ENCODE measurements at regions not wholly inside any gene's neighbourhood (a gene's known extent, or its start where the extent isn't known, plus 50 kb on each side); places are given as distances from the start of the nearest gene placed in this dataset.
"Not testable (repeated sequence)": the region's sequence is repeated elsewhere in the genome, so short reads cannot be mapped to it uniquely, and the experiment has no call there.

DNA sequence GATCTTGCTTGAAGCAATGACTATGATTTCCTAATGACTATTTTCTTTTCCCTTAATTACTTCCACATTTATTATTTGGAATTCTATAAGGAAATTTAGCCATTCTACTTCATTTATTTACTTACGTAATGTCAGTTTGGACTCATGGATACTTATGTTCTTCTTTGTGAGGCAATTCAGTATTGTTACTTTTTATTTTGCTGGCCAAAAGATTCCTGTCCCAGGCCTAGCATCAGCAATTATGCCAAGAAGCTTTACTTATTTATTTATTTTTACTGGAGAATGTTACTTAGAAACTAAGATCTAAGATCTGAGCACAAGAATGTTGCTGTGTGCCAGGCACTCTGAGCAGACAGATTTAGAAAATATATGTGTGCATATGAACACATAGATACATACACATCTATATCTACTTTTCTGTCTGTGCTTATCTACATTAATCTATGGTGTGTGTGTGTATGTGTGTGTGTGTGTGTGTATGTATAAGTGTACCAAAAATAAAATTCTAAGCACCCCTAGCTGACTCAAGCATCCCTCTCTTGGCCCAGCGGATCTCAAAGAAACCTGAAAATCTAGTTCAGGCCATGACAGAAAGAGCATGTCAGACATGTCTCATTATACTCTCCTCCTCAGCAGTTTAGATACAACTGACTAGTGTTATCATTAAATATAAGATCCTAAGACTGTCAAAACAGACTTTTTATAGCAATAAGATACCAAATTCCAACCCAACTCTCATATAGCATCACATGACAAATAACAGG is 640.0 kb upstream of the GJE1 start:
- no peak for DNase-seq (ENCODE audit: low spot score)

DNA sequence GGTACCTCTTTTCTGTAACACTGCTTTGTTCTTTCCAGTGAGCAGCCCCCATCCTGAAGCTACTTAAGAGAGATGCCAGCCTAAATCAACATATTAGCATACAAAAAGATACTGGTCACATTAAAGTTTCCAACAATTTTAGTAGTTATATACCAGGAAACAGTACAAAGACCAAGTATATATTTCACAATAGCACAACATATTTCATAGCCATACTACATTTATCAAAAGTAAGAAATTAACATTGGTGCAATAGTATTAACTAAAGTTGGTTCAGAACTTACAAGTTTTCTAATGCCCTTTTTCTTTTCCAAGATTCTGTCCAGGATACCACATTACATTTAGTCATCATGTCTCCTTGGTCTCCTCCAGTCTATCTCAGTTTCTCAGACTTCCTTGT is 641.0 kb upstream of the GJE1 start:
- no peak for DNase-seq (ENCODE audit: low spot score)

DNA sequence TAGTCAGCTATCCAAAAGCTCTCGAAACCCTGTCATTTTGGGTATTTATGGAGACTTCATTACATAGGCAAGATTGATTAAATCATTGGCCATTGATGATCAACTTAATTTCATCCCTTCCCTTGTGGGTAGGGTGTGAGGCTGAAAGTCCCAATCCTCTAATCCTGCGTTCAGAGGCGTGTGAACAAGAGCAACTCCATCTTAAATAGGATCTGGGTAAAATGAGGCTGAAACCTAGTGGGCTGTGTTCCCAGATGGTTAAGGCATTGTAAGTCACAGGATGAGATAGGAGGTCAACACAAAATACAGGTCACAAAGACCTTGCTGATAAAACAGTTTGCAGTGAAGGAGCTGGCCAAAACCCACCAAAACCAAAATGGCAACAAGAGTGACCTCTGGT is 641.7 kb upstream of the GJE1 start:
- no peak for DNase-seq (ENCODE audit: low spot score)

DNA sequence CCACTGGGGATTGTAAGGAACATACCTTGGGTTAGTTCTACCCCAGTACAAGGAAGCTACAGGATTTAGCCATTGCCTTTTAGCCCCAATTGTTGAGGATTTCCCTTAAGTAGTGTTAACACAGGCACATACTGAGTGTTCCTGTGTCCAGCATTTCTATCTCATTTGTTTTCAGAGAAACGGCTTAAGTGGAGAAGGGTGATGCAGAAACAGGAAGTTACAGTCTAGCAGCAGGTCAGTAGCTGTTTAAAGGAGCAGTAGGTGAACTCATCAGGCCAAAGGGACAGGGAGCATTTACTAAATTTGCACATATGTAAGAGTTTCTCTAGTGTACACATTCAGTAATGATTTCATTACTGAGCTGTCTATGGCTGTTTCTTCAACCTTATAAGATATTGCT is 644.2 kb upstream of the GJE1 start:
- no peak for DNase-seq (ENCODE audit: low spot score)

DNA sequence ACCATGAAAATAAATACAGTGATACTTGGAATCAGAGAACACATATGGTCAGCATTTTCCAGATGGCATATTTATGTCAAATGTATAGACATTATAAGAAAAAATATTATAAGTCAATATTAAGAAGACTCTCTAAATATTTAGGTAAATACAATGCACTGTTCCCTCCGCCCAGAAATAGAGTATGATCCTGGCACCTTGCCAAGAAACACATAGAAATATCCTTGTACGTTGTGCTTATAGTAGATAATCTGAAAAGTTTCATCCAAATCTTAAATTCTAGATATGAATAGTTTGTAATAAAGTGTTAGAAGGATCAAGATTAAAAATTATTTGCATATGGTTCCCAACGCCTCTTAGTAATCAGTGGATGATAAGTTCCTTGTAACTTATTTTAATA is 645.8 kb upstream of the GJE1 start:
- DNase-seq (ENCODE audit: low spot score) = no peak

DNA sequence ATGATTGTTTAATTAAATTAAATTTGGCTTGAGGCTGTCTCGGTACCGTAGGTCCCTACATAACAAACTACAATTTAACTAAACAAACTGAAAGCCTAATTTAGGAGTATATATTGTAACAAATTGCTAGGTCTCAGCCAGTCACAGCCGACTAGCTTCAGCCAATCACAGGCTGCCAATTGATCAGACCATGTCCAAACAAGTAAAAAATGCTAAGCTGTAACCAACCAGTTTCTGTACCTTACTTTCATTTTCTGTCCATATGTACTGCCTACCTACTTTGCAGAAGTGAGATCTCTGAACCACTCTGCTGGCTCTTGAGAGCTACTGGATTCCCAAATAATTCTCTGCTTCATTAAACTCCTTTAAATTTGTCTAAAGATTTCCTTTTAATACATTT is 648.0 kb upstream of the GJE1 start:
- no peak for DNase-seq (ENCODE audit: low spot score)

DNA sequence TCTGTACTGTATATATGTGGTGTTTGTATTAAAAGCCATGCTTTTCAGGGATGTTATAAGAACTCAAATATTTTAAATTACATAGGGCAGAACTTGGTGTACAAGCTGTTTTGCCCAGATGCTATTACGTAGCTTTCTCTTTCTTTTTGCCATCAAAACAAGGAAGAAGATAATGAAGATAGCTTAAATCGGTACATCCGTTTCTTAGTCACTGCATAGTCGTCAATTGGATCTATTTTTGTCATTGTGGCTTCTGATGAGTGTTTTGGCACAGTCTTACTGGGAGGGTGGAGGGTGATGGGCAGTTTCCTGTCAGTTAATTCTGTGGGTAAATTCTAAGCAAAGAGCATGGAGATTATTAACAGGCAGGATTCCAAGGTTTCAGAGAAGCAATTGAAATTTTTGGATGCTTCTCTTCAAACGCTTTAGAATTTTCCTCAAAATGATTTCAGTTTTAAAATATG is 649.1 kb upstream of the GJE1 start:
- no peak for DNase-seq (ENCODE audit: low spot score)

DNA sequence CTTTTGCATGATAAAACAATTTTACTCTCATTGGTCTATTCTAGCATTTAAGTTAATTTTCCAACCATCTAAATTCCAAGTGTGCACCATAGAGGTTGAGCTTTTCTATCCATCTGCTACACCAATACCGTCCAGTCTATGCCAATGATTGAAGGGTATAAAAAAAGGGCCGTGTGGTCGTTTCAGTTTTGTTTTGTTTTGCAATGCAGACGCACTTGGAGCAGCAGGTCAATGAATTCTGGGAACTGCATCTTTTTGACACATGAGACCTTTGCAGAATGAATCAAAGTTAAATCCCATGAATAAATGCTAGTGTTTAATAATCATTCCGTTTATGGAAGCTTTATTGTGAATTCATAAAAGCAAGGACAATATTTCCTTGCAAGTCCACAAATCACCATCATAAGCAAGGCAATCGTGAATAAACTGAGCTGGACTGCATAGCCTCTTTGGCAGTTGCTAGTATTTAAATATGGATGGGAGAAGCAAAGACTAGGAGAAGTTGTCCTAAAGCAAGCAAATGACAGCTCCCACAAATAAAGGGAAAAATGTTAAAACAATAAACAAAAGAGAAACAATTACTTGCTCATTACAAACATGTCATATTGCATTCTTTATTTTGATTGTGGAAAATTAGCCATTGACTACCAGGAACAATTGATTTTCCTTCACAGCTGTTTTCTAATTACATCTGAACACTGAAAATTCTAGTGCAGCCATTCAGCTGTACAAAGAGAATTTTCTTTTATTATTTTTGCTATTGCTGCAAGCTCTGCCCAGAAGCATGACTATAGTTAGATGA is 649.7 kb upstream of the GJE1 start:
- no peak for DNase-seq (ENCODE audit: low spot score)

DNA sequence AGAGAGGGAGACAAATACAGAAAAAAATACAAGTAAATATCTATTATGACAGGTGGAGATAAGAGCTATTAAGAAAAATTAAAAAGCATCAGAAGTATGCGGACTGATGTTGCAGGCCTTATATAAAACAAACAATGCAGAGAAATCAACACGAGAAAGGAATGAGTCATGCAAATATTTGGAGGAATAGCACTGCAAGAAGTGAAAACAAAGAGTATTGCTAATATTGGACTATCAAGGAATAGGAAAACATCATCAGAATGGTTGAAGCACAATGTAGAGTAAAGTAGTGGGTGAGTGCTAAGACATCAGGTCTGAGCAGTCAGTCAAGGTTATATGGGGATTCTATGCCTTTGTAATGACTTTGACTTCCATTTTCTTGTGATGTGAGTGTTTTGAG is 657.5 kb upstream of the GJE1 start:
- no peak for DNase-seq (ENCODE audit: low spot score)

DNA sequence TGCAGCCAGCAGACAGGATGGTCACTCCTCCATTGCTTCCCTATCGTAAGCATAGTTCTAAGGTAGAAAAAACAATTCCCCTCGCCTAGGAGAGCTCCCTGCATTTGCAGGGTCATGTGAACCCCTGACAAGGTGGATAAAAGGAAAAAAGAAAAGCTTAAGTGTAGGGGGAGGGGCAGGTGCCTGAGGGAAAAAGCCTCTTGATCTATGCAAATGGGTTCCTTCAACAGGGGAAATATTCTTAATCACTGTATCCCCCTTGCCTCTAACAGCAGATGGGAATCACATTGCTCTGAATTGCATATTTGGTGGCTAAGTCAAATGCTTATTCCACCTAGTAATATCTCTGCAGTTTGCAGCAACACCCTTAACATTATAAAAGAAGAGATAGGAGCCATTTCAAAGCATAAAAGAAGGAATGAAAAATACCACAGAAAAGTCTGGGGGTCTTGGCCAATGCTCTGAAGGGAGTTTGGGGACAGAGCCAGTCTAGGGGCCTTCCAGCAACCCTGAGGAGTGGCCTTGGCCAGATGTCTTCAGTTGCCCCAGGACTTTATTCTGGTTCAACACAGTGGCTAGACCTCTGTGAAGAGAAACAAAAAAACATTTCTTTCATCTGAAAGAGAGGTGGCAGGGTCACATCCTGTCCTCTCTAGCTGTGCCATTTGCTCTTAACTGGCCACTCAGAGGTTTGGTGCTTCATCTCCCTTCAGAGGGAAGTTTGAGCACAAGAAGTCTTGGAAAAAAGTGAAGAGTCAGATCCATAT is 660.4 kb upstream of the GJE1 start:
- DNase-seq (ENCODE audit: low spot score) = no peak

DNA sequence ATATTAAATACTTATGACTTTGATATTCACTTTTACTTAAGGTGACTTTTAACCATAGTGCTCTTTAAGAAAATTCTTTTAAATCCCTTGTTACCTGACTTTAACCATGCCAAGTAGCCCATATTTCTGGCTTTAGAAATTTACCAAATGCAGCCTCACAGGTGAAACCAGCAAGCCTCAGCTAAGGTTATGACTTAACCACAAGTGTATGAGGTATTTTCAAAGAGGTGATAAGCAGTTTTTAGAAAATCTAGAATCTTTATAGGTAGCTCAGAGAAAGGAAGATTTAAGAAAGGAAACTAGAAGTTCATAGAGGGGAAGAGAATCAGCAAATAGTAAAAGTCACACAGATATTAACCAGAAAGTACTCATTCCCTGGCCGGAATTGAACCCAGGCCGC is 661.9 kb upstream of the GJE1 start:
- DNase-seq (ENCODE audit: low spot score) = no peak

DNA sequence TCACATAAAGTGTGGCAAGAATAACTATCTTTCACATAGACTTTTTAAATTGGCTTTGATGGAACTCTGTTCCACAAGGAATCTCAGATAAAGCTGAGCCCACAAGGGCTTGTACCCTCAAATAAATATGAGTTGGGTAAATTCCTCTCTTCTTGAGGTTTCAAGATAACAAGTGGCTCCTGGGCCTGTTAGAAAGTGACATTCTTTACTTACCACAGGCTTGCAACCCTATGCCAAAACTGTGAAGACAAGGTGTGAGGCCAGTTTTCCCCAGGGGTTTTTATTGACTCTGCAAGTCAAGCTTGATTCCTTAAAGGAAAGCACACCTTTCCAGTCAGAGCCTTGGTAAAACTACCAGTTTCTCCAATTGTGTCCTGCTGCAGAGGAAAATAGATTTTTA is 664.8 kb upstream of the GJE1 start:
- no peak for DNase-seq (ENCODE audit: low spot score)

DNA sequence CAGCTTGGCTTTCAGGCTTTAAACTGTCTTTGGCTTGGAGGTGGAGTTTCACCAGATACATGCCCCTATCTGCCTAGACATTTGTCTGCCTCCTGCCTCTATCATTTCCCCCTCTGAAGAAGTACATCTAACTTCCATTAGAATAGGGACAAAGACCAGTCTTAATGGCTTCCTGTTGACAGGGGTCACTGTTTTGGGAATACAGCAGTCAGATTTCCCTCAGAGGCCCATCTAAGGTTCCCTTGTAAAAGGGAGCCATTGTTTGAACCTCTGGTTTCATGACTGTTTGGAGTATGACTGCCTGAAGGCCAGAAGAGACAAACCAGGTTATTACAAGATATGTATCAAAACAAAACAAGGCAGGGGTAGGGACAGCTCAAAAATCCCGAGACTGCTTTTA is 665.7 kb upstream of the GJE1 start:
- no peak for DNase-seq (ENCODE audit: low spot score)

DNA sequence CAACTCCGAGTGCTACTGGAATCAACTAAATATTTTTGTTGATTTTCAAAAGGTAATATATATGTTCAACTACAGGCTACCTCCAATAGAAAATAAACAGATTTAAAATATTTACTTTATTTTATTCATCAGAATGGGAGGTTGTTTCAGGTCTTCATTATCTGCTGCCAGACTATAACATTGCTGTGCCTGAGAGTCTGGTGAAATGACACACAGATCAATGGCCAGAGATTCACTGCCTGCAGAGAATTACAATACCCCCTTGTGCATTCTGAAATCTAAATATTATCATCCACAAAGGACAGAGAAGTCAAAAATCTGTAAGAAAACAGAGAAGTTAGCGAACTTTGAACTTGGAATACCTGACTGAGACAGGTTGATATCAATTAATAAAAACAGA is 667.8 kb upstream of the GJE1 start:
- no peak for DNase-seq (ENCODE audit: low spot score)

DNA sequence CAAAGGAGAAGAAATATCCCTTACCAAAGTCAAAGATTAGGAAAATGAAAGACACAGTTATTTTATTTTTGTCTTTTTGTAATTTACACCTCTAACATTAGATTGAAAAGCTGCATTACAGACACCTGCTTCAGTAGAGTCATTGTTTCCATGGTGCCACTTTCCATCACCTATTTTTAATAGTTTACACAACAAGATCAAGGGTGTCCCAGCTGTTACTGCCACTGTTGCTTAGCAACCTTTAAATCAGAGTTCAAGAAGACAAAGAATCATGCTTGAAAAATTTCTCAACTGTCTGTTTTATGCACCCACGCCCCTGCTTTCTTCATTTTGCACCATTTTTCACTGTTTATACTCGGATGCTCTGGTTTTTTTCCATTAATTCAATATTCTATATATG is 668.2 kb upstream of the GJE1 start:
- DNase-seq (ENCODE audit: low spot score) = no peak

DNA sequence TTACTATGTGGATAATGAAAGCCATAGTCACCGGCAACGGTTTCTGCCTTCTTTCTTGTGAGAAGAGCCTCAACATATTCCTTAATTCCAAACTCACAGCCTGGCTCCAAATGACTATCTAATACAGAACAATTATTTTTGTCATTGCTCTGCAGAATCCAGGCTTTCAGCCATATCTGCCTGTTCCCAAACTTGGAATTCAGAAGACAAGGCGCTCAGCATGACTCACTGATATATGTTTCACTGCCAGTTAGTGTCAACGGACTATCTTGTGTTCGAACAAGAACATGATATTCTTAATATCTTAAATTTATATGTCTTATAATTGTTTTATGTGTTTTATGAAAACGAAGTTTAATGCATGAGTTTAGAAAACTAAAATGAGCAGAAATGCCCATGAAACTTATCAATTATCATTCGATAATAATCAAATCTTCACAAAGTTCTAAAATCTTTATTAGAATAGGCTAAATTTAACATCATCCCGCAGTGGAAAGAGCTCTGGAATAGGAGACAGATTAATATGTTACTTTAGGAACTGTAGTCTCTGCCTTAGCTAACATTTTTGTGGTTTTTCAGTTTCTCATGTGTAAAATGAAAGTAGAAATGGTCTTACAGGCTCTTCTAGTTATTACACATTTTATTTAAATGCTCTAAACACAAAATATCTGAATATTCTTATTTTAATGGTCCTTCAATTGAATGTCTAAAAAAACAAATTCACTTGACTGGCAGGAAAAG is 669.3 kb upstream of the GJE1 start:
- DNase-seq (ENCODE audit: low spot score) = no peak

DNA sequence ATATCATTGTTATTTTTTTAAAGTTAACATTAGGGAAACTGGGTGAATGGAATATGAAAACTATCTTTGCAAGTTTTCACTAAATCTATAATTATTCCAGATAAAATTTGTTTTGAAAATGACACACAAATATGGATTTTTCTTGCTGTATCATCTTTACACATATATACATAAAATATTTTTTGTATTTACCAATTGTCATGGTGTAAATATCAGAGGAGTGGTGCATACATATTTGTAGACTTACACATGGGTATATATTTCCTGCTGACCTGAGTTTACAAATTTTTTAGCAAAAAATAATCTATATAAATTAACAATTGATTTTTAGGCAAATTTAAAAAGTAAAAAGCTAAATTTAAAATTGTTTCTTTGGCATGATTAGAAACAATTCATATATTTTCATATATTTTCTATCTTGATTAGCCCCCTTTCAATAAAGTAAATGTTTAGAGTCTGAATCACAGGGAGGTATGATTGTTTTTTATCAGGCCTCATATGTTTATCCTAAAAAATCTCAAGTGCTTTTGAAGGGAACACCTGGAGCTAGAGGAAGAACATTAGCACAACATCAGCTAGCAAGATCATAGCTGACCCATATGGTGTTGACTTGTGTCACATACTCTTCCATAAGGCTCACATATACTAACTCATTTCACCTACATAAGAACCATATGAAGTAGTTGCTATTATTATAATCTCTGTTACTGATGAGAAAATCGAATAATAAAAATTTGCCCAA is 671.8 kb upstream of the GJE1 start:
- no peak for DNase-seq (ENCODE audit: low spot score)

DNA sequence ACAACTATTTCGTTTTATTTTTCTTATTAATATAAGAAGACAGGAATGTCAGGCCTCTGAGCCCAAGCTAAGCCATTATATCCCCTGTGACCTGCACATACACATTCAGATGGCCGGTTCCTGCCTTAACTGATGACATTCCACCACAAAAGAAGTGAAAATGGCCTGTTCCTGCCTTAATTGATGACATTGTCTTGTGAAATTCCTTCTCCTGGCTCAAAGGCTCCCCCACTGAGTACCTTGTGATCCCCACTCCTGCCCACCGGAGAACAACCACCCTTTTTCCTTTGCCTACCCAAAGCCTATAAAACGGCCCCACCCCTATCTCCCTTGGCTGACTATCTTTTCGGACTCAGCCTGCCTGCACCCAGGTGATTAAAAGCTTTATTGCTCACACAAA is 672.5 kb upstream of the GJE1 start:
- not testable (repeated sequence) for DNase-seq (ENCODE audit: low spot score)

DNA sequence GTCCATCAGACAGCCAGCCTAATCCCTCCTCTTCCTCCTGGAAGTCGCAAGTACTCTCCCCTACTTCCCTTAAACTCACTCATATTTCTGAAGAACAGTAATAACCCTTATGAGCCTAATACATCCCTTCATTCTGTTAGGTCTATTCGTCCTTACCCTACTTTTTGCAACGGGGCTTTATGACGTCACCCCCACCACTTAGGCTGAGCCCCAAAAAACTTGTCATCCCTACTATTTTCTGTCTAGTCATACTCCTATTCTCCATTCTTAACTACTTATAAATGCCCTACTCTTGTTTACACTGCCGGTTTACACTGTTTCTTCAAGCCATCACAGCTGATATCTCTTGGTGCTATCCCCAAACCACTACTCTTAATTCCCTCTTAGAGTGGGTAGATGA is 674.7 kb upstream of the GJE1 start:
- not testable (repeated sequence) for DNase-seq (ENCODE audit: low spot score)

DNA sequence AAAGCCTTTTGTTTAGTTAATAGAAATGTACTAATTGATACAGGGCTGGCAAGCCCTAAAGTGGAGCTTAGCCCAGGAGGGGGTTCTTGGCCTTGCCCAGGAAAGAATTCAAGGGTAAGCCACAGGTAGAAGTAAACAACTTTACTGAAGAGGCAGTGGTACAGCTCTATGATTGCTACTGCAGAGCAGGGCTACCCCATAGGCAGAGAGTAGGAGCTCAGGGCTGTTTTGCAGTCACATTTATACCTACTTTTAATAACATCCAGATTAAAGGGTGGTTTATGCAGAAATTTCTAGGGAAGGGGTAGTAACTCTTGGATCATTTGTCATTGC is 680.4 kb upstream of the GJE1 start:
- no peak for DNase-seq (ENCODE audit: low spot score)

DNA sequence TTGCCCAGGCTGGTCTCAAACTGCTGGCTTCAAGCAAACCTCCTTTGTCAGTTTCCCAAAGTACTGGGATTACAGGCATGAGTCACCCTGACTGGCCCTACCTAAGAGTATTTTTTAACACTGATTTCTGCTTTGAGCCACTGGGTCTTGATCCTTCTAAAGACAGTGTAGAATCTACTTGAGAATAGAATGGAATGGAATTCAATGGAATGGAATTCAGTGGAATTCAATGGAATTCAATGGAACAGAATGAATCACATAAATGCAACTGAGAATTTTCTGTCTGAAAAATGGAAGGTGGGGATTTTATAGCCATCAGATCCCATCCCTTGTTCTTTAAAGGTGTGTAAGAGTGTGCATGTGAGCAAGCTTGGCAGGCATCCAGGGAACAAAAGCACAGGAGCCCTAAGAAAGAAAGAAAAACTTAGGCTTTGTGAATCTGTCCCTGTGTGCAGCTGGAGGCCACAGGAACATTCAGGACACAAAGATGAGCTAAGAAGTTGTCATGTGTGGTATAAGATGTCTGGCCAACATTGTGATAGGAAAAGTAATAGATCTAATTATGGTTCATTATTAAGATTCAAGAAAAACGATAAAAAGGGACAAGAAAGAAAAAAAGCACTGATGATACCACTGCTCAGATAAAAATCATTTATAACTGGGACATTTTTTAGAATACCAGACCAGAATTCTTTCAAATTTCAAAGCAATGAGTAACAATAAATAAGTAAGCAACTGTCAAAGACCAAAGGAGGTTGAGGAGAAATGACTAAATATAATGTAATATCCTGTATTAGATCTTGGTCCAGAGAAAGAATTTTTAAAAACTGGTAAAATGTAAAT is 681.0 kb upstream of the GJE1 start:
- DNase-seq (ENCODE audit: low spot score) = no peak

Data from hematopoietic multipotent progenitor cell treated with erythropoietin and hydrocortisone succinate and interleukin-3 and kit ligand, for 17 days (in vitro differentiated cells).